GM18511 (cell line): ENCODE measurements at regions not wholly inside any gene's neighbourhood (a gene's known extent, or its start where the extent isn't known, plus 50 kb on each side); places are given as distances from the start of the nearest gene placed in this dataset.
"Not testable (repeated sequence)": the region's sequence is repeated elsewhere in the genome, so short reads cannot be mapped to it uniquely, and the experiment has no call there.

Experiments used
- ATAC-seq: cut with Tn5 transposase; IDR thresholded peaks from one replicate; pipeline ENCODE4 v1.9.1; 2021; ENCODE audit warnings: mild to moderate bottlenecking, moderate library complexity; ENCODE audit not compliant: unreplicated experiment

- ATAC-seq: no peak
Measured at GRCh38 chr12:4158306-4158705, 115.3 kb upstream of the CCND2 start.

DNA sequence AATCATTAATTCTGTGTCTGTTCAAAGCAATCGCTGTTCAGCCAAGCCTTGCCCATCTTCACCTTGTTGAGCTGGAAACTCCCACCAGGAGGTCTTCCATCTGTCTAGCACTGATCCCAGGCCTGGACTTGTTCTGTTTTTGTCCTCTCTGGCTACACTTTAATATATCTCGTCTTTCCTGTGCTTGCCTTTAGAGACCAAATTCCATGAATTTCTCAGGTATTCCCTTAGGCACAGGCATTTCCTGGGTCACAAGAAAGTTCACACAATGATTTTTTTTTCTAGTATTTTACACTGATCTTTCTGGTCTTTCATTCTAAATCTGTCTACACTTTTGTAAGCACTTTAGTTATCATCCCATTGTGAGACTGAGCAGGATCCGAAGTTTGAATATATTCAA is 116.4 kb upstream of the CCND2 start:
- ATAC-seq: no peak

DNA sequence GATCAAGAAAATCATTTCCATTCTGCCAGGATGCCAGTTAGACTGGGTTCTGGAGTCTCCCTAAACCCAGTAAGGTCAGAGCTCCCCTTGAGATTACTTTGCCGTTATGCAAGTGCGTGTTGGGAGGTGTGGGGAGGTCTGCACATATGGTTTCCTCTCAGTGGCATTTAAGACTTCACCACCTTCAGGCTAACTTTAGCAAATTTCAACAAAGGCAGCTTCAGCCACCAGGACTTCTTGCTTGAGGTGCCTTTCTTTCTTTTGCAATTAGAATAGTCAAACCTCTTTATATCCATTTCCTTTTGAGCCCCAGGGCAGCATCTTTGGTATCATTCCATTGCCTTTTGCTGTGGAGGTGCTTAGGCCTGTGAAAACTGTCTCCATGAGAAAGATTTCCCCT is 117.2 kb upstream of the CCND2 start:
- ATAC-seq: no peak

DNA sequence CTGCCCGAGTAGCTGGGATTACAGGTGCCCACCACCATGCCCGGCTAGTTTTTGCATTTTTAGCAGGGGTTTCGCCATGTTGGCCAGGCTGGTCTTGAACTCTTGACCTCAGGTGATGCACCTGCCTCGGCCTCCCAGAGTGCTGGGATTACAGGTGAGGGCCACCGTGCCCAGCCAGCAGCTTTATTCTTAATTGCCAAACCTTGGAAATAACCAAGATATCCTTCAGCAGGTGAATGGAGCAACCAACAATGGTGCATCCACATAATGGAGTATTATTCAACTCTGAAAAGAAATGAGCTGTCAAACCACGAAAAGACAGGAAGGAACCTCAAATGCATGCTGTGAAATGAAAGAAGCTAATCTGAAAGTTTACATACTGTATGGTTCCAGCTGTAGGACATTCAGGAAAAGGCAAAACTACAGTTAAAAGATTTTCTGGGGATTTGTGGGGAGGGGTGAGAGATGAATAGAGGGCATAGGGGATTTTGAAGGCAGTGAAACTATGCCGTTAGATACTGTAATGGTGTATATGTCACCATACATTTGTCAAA is 118.8 kb upstream of the CCND2 start:
- no peak for ATAC-seq

DNA sequence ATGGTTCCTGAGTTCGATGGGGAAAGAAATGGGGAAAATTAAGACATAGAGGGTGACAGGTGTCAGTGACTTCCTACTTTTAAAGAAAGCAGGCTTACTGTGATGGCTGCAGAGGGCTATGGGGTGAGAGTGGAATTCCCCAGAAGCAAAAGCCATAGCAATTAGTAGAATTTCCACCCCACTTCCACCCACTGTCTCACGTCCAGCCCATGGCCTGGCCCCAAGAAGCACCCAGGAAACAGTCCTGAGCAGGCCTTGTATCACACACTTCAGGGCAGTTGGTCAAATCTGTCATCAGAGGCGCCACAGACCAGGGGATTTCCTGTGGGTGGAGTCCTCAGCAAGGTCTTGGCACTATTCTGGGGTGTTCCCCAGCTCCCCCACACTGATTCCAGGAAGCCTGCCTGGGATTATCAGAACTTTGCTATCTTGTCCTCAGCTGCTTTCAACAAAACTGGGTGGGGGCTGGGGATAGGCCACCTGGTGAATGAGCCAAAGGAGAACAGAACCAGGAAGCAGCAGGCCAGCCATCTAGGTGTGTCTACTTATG is 120.1 kb upstream of the CCND2 start:
- peak; percentile 85 for ATAC-seq

DNA sequence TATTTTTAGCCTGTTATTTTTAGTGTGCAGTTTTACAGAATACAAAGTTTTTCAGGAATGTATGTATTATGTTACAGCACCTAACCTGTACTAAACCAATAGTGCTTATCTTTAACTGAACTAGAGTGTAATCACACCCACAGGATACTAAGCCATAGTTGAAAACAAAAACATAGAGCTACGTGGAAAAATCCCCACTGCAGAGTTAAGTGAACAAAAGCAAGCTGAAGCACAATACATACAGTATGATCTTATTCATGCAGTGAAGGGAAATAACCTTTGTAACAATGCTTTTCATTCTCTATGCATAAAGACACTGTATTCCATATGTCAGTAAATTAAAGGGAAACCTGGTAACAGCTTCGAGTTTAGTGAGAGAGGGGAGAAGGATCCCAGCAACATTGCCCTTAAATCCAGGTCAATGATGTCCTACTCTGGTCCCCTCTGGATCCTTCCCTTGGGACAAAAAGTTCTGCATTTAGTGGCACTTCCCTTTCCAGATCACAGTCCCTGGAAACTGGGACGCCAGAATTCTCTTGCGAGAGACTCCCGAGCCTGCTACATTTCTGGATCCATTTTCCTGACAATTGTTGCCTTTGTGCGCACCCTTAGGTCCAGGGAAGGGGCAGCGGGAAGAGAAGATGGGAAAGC is 121.3 kb upstream of the CCND2 start:
- ATAC-seq: no peak

- ATAC-seq: no peak
Measured at GRCh38 chr12:4151362-4152121, 122.0 kb upstream of the CCND2 start.

- ATAC-seq: not testable (repeated sequence)
Measured at GRCh38 chr12:4150355-4150754, 123.2 kb upstream of the CCND2 start.

GRCh38 chr12:4148418-4149056 is 125.0 kb upstream of the CCND2 start:
- ATAC-seq: peak; percentile 68

- no peak for ATAC-seq
Measured at GRCh38 chr12:4147031-4147481, 126.5 kb upstream of the CCND2 start.

DNA sequence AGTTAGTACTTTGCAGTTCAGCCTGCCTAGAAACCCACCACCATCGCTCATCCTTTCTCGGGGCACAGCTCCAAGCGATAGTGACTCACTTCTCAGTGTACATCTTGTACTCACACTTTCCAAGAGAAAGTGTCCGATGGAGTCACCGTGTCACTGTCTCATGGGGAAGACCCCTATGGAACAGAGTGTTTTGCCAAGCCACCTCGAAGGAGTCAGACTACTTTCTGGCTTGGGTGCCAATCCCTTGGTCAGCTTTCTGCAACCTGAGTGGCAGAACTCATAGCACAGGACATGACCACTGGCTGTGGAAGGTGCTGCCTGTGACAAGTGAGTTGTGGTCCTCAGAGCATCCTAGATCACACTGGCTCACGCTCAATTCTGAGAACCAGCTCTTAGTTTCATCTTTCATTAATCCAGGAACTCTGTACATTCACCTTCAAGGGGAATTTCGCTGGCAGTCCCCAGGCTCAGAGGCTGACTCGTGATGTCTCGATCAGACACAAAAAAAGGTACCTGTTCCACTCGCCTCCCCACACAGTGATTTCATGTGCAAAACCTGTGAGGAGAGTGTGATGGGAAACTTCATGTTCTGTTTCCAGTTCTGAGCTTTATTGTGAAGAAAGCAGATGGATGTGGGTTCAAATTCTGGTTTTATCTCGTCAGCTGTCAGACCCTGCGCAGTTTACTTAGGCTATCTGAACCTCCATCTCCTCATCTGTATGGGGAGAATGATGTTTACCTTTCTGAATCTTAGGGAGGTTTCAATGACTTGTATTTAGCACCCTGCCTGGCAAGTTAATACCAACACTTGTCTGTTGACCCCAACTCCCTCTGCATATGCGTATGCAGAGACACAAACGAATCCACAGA is 127.3 kb upstream of the CCND2 start:
- no peak for ATAC-seq

DNA sequence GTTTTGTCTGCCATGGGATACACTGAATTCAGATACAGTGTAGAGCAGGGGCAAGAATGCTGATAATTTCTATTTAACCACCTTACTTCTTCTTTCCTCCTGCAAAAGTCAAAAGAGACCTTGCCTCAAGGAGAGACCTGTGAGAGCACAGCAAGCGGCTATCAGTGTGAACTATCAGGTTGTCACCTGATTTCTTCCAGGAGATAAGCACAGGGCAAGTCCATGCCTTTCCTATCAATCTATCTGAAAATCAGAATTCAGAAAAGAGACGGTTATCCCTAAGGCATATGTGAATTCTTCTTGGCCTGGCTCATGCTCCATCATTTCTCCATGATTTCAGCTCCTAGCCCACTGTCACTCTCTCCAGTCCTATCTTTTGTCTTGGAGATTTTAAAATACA is 128.9 kb upstream of the CCND2 start:
- no peak for ATAC-seq

DNA sequence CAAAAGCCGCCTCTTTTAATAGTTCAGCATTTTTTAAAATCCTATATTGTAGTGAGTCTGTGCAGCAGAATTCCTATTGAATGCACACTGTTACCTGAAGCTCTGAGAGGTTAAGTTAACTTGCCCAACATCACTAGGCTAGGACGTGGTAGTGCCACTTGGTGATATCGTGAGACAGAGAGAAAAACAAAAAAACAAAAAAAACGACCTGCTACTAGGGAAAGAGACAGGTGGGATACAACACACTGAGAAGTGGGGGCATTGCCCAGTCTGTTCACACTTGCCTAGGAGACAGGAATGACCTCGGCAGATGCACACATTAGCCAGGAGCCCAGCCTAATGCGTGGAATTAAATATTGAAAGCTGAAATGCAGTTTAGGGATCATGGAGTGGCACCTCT is 129.7 kb upstream of the CCND2 start:
- ATAC-seq: no peak

- ATAC-seq: peak; percentile 36
Measured at GRCh38 chr12:4141348-4142270, 132.0 kb upstream of the CCND2 start.

- no peak for ATAC-seq
Measured at GRCh38 chr12:4140581-4141301, 132.8 kb upstream of the CCND2 start.

GRCh38 chr12:4139191-4139590 is 134.4 kb upstream of the CCND2 start:
- ATAC-seq: no peak

GRCh38 chr12:4138532-4138931 is 135.0 kb upstream of the CCND2 start:
- not testable (repeated sequence) for ATAC-seq

- ATAC-seq: no peak
Measured at GRCh38 chr12:4138051-4138450, 135.5 kb upstream of the CCND2 start.

- ATAC-seq: no peak
Measured at GRCh38 chr12:4137441-4137840, 136.1 kb upstream of the CCND2 start.
